AG04449 (cell line): ENCODE measurements at regions not wholly inside any gene's neighbourhood (a gene's known extent, or its start where the extent isn't known, plus 50 kb on each side); places are given as distances from the start of the nearest gene placed in this dataset.
"Not testable (repeated sequence)": the region's sequence is repeated elsewhere in the genome, so short reads cannot be mapped to it uniquely, and the experiment has no call there.

Experiments
- CTCF ChIA-PET: fragments of 350-600 bp; formaldehyde crosslinking; extraction: SDS; loops from one replicate; lab custom pipeline; 2021; ENCODE audit warnings: antibody characterized with exemption; lab: Yijun Ruan, JAX
- POLR2A ChIA-PET: fragments of 400-600, 350-600 bp; formaldehyde crosslinking; extraction: SDS; loops from one replicate; lab custom pipeline; 2020; ENCODE audit warnings: antibody characterized with exemption, inconsistent platforms; lab: Yijun Ruan, JAX
- DNase-seq: peaks from one replicate; pipeline ENCODE4 v3.0.0-alpha.2; 2010; ENCODE audit warnings: low read depth, low spot score
- H3K4me3 ChIP-seq: 2 replicates; pipeline ENCODE4 v1.5.1; 2011; ENCODE audit warnings: low read depth, mild to moderate bottlenecking, control low read depth, low read length
- CTCF ChIP-seq: IDR thresholded peaks from one replicate; pipeline ENCODE4 v1.5.1; 2011; ENCODE audit warnings: mild to moderate bottlenecking, moderate library complexity, low read length, control low read depth, inconsistent platforms; ENCODE audit not compliant: insufficient read depth; ENCODE audit errors: missing control alignments

GRCh38 chr5:54390539-54391031, 64.9 kb upstream of the HSPB3 start:
- ChIA-PET CTCF (interaction anchor here (0.8 to 1.0 kb wide), 2 partner anchors 106 to 156 kb away, joined by 3 read pairs; no protein-coding TSS in a partner anchor), POLR2A (interaction anchor here (1.5 kb wide), 1 partner anchor 80 kb away, joined by 3 read pairs; the partner anchor contains the start of gene ARL15)
- no peak for DNase-seq
- no peak overlapping the region for H3K4me3 ChIP-seq
- no peak for TF ChIP-seq CTCF

GRCh38 chr5:54390015-54390414, 65.5 kb upstream of the HSPB3 start:
- no peak overlapping the region for H3K4me3 ChIP-seq
- TF ChIP-seq CTCF: no peak
- CTCF ChIA-PET: interaction anchor here (0.8 to 1.0 kb wide), 2 partner anchors 105 to 155 kb away, joined by 3 read pairs; no protein-coding TSS in a partner anchor
- DNase-seq: peak; percentile 89
- POLR2A ChIA-PET: interaction anchor here (1.5 kb wide), 1 partner anchor 80 kb away, joined by 3 read pairs; the partner anchor contains the start of gene ARL15

- H3K4me3 ChIP-seq, DNase-seq: not testable (repeated sequence)
- POLR2A ChIA-PET: interaction anchor here (1.5 kb wide), 1 partner anchor 79 kb away, joined by 3 read pairs; the partner anchor contains the start of gene ARL15
- CTCF ChIA-PET: interaction anchor here (1.0 kb wide), 1 partner anchor 155 kb away, joined by 3 read pairs; no protein-coding TSS in a partner anchor
Measured at GRCh38 chr5:54389399-54389798, 66.1 kb upstream of the HSPB3 start.

GRCh38 chr5:54388811-54389210, 66.7 kb upstream of the HSPB3 start:
- ChIA-PET POLR2A (no interaction called here), CTCF (interaction anchor here (0.8 to 1.4 kb wide), 3 partner anchors 23 to 154 kb away, joined by 3 to 4 read pairs (median 4); no protein-coding TSS in a partner anchor)
- H3K4me3 ChIP-seq: no peak overlapping the region
- TF ChIP-seq CTCF: no peak
- no peak for DNase-seq

GRCh38 chr5:54388409-54388808, 67.1 kb upstream of the HSPB3 start:
- no peak overlapping the region for H3K4me3 ChIP-seq
- POLR2A ChIA-PET: no interaction called here
- DNase-seq: no peak
- CTCF ChIA-PET: interaction anchor here (0.8 to 1.4 kb wide), 3 partner anchors 23 to 154 kb away, joined by 3 to 4 read pairs (median 4); no protein-coding TSS in a partner anchor
- TF ChIP-seq CTCF: no peak

GRCh38 chr5:54387659-54388232, 67.8 kb upstream of the HSPB3 start:
- CTCF ChIA-PET: interaction anchor here (1.2 to 1.4 kb wide), 2 partner anchors 24 to 144 kb away, joined by 4 read pairs; no protein-coding TSS in a partner anchor
- H3K4me3 ChIP-seq: no peak overlapping the region
- TF ChIP-seq CTCF: no peak
- no peak for DNase-seq
- POLR2A ChIA-PET: no interaction called here
